ENCODE measurements at regions not wholly inside any gene's neighbourhood (a gene's known extent, or its start where the extent isn't known, plus 50 kb on each side); places are given as distances from the start of the nearest gene placed in this dataset.
"Not testable (repeated sequence)": the region's sequence is repeated elsewhere in the genome, so short reads cannot be mapped to it uniquely, and the experiment has no call there.

GRCh38 chr5:112112346-112112745 is 306.7 kb downstream of the EPB41L4A start:
- DNase-seq: peak; percentile 39 to 47

GRCh38 chr5:112109331-112110007 is 309.6 kb downstream of the EPB41L4A start:
- peak; percentile 73 to 76 for DNase-seq

GRCh38 chr5:112106878-112107277 is 312.2 kb downstream of the EPB41L4A start:
- DNase-seq: peak; percentile 55 to 82

- no peak for DNase-seq
These were observed 321.3 kb downstream of the EPB41L4A start for GRCh38 chr5:112097768-112098167.

- DNase-seq: peak; percentile 42 to 44
These were observed 330.2 kb upstream of the NREP start for GRCh38 chr5:112087222-112087621.

- DNase-seq: no peak
These were observed 329.7 kb upstream of the NREP start for GRCh38 chr5:112086740-112087139.

GRCh38 chr5:112084149-112084548 is 327.2 kb upstream of the NREP start:
- no peak for DNase-seq

- no peak for DNase-seq
These were observed 326.6 kb upstream of the NREP start for GRCh38 chr5:112083623-112084022.

GRCh38 chr5:112077180-112077579 is 320.2 kb upstream of the NREP start:
- no peak for DNase-seq

- DNase-seq: no peak
These were observed 313.0 kb upstream of the NREP start for GRCh38 chr5:112070022-112070421.

GRCh38 chr5:112069329-112069728 is 312.3 kb upstream of the NREP start:
- DNase-seq: no peak

- DNase-seq: no peak
These were observed 311.6 kb upstream of the NREP start for GRCh38 chr5:112068593-112068992.

GRCh38 chr5:112065781-112066180 is 308.8 kb upstream of the NREP start:
- no peak for DNase-seq

- DNase-seq: no peak
These were observed 308.0 kb upstream of the NREP start for GRCh38 chr5:112064956-112065355.

- no peak for DNase-seq
These were observed 307.3 kb upstream of the NREP start for GRCh38 chr5:112064271-112064701.

- no peak for DNase-seq
These were observed 306.9 kb upstream of the NREP start for GRCh38 chr5:112063856-112064255.

- DNase-seq: no peak
These were observed 306.2 kb upstream of the NREP start for GRCh38 chr5:112063191-112063590.

GRCh38 chr5:112062181-112062580 is 305.2 kb upstream of the NREP start:
- no peak for DNase-seq

- no peak for DNase-seq
These were observed 304.7 kb upstream of the NREP start for GRCh38 chr5:112061666-112062065.

GRCh38 chr5:112059579-112060135 is 302.7 kb upstream of the NREP start:
- no peak for DNase-seq

- DNase-seq: no peak
These were observed 292.7 kb upstream of the NREP start for GRCh38 chr5:112049738-112050137.

- no peak for DNase-seq
These were observed 279.2 kb upstream of the NREP start for GRCh38 chr5:112036206-112036605.

GRCh38 chr5:112034421-112034979 is 277.5 kb upstream of the NREP start:
- DNase-seq: no peak

- not testable (repeated sequence) for DNase-seq
These were observed 269.9 kb upstream of the NREP start for GRCh38 chr5:112026879-112027278.

- DNase-seq: no peak
These were observed 268.8 kb upstream of the NREP start for GRCh38 chr5:112025757-112026156.
